Panc1 (cell line): ENCODE measurements at regions not wholly inside any gene's neighbourhood (a gene's known extent, or its start where the extent isn't known, plus 50 kb on each side); places are given as distances from the start of the nearest gene placed in this dataset.

ENCODE experiments used
- ATAC-seq: fragments of 200-7000 bp; cut with Tn5 transposase; 2 replicates; pipeline ENCODE4 v1.9.1; 2020; ENCODE audit warnings: mild to moderate bottlenecking, moderate library complexity
- BruUV-seq: library from RNA; stranded (reverse); fragments of 400-500 nt; replicated peaks from 2 replicates; lab custom pipeline; 2021; lab: Mats Ljungman, UMichigan
- CTCF ChIA-PET: fragments of 300-600 bp; sonication (Branson Sonifier 250); formaldehyde crosslinking; loops from one replicate; lab custom pipeline; 2022; ENCODE audit warnings: antibody characterized with exemption; lab: Charles Lee
- POLR2A ChIA-PET: fragments of 300-600 bp; sonication (Branson Sonifier 250); formaldehyde crosslinking; loops from one replicate; lab custom pipeline; 2022; ENCODE audit warnings: antibody characterized with exemption; lab: Charles Lee
- DNase-seq: peaks from one replicate; pipeline ENCODE4 v3.0.0-alpha.2; 2010; ENCODE audit warnings: low read depth, low spot score
- H3K27ac ChIP-seq: 2 replicates; pipeline ENCODE4 v1.5.1; 2011; ENCODE audit warnings: mild to moderate bottlenecking, low read length, inconsistent platforms
- H3K27me3 ChIP-seq: fragments of 200-500 bp; sonication (Bioruptor generic); 2 replicates; pipeline ENCODE4 v1.6.0; 2014; ENCODE audit warnings: low read length, inconsistent platforms; ENCODE audit not compliant: control insufficient read depth, insufficient read depth
- H3K36me3 ChIP-seq: fragments of 200-500 bp; sonication (Bioruptor generic); 2 replicates; pipeline ENCODE4 v1.5.1; 2014; ENCODE audit warnings: inconsistent platforms, mild to moderate bottlenecking, low read length, moderate library complexity; ENCODE audit not compliant: control insufficient read depth, insufficient read depth
- H3K4me1 ChIP-seq: 2 replicates; pipeline ENCODE4 v1.5.1; 2011; ENCODE audit warnings: inconsistent platforms, mild to moderate bottlenecking, low read length, moderate library complexity; ENCODE audit not compliant: control insufficient read depth, insufficient read depth
- H3K4me3 ChIP-seq, 2 experiments: 2 replicates each; pipeline ENCODE4 v1.5.1; 2011 to 2012; ENCODE audit warnings: low read depth in 2 of 2, low read length in 2 of 2, mild to moderate bottlenecking in 2 of 2, inconsistent platforms in 1 of 2, moderate library complexity in 1 of 2
- H3K9me3 ChIP-seq: fragments of 200-500 bp; sonication (Bioruptor generic); 2 replicates; pipeline ENCODE4 v1.5.1; 2014; ENCODE audit warnings: low read depth, mild to moderate bottlenecking, inconsistent platforms, low read length, moderate library complexity; ENCODE audit not compliant: control insufficient read depth, insufficient read depth
- POLR2AphosphoS5 ChIP-seq: IDR thresholded peaks from 2 replicates; pipeline ENCODE4 v1.6.1; 2012; ENCODE audit warnings: mild to moderate bottlenecking, low read depth, low read length, moderate library complexity
- SIN3A ChIP-seq: IDR thresholded peaks from 2 replicates; pipeline ENCODE4 v1.6.1; 2012; ENCODE audit warnings: low read depth, mild to moderate bottlenecking, low read length, moderate library complexity, borderline replicate concordance; ENCODE audit not compliant: insufficient read depth
- TCF7L2 ChIP-seq: IDR thresholded peaks from 2 replicates; pipeline ENCODE4 v1.6.1; 2011; ENCODE audit warnings: mild to moderate bottlenecking, low read depth, low read length, inconsistent platforms
- in situ Hi-C: cut with HindIII; loops from 2 replicates; pipeline ENCODE4 v1.10.0; 2016; ENCODE audit warnings: low sequenced_read_pairs, low pct_unique_long_range_greater_than_20kb
- intact Hi-C: fragments of 100-400 bp; cut with micrococcal nuclease; formaldehyde crosslinking; loops from one replicate; pipeline ENCODE4 v1.10.0; 2022; ENCODE audit not compliant: unreplicated experiment
- TF ChIP-seq, protein P1 (sequence below): fragments of 450-650 bp; IDR thresholded peaks from 2 replicates; pipeline ENCODE4 v1.5.1; 2017; ENCODE audit warnings: mild to moderate bottlenecking
- TF ChIP-seq, protein P2 (sequence below), 2 experiments: IDR thresholded peaks; 2 replicates each; pipeline ENCODE4 v1.6.1; 2011 to 2012; ENCODE audit warnings: low read depth in 2 of 2, control low read depth in 1 of 2, low read length in 1 of 2, mild to moderate bottlenecking in 1 of 2, moderate library complexity in 1 of 2; ENCODE audit not compliant: insufficient read depth in 1 of 2

DNA sequence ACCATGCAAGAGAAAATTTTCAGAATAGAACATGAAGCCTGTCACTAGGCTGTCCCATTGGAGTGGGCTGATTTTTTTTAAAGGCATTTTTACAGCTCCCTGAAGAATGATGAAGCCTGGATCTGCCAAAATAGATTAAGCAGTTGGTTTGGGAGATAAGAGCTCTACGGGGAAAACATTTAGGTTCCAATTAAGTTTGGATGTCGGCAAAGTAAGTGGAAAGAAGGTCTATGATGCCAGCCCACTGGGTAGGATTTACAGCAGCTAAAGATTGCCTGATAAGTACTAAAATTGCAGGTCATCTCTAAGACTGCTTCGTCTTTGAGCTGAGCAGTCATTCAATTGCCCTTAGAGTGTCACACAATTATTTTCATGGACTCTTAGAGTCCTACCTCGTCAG lies 939.2 kb upstream of the CELF2 start:
- no peaks in the 10 kb centered on the region for H3K4me1 ChIP-seq
- H3K27ac ChIP-seq, result no peak overlapping the region
- no TSS peak for BruUV-seq
- CTCF ChIA-PET, result no interaction called here
- ATAC-seq (no peak), DNase-seq (no peak)
- TF ChIP-seq, protein P1, sequence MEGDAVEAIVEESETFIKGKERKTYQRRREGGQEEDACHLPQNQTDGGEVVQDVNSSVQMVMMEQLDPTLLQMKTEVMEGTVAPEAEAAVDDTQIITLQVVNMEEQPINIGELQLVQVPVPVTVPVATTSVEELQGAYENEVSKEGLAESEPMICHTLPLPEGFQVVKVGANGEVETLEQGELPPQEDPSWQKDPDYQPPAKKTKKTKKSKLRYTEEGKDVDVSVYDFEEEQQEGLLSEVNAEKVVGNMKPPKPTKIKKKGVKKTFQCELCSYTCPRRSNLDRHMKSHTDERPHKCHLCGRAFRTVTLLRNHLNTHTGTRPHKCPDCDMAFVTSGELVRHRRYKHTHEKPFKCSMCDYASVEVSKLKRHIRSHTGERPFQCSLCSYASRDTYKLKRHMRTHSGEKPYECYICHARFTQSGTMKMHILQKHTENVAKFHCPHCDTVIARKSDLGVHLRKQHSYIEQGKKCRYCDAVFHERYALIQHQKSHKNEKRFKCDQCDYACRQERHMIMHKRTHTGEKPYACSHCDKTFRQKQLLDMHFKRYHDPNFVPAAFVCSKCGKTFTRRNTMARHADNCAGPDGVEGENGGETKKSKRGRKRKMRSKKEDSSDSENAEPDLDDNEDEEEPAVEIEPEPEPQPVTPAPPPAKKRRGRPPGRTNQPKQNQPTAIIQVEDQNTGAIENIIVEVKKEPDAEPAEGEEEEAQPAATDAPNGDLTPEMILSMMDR, result no peak
- TF ChIP-seq TCF7L2 (no peak), POLR2AphosphoS5 (no peak), SIN3A (no peak)
- TF ChIP-seq, protein P2, sequence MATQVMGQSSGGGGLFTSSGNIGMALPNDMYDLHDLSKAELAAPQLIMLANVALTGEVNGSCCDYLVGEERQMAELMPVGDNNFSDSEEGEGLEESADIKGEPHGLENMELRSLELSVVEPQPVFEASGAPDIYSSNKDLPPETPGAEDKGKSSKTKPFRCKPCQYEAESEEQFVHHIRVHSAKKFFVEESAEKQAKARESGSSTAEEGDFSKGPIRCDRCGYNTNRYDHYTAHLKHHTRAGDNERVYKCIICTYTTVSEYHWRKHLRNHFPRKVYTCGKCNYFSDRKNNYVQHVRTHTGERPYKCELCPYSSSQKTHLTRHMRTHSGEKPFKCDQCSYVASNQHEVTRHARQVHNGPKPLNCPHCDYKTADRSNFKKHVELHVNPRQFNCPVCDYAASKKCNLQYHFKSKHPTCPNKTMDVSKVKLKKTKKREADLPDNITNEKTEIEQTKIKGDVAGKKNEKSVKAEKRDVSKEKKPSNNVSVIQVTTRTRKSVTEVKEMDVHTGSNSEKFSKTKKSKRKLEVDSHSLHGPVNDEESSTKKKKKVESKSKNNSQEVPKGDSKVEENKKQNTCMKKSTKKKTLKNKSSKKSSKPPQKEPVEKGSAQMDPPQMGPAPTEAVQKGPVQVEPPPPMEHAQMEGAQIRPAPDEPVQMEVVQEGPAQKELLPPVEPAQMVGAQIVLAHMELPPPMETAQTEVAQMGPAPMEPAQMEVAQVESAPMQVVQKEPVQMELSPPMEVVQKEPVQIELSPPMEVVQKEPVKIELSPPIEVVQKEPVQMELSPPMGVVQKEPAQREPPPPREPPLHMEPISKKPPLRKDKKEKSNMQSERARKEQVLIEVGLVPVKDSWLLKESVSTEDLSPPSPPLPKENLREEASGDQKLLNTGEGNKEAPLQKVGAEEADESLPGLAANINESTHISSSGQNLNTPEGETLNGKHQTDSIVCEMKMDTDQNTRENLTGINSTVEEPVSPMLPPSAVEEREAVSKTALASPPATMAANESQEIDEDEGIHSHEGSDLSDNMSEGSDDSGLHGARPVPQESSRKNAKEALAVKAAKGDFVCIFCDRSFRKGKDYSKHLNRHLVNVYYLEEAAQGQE (IDR thresholded peaks at IDR 0.05; ENCODE audit: insufficient read depth in 1 of 2, low read depth in 2 of 2, low read length in 1 of 2), result no peak
- intact Hi-C loops, result no loop called here
- in situ Hi-C loops, result no loop called here
- no peak overlapping the region for H3K4me3 ChIP-seq
- no peaks in the 10 kb centered on the region for H3K27me3 ChIP-seq
- POLR2A ChIA-PET, result no interaction called here
- H3K36me3 ChIP-seq, result no peaks in the 10 kb centered on the region
- H3K9me3 ChIP-seq, result no peaks in the 10 kb centered on the region

DNA sequence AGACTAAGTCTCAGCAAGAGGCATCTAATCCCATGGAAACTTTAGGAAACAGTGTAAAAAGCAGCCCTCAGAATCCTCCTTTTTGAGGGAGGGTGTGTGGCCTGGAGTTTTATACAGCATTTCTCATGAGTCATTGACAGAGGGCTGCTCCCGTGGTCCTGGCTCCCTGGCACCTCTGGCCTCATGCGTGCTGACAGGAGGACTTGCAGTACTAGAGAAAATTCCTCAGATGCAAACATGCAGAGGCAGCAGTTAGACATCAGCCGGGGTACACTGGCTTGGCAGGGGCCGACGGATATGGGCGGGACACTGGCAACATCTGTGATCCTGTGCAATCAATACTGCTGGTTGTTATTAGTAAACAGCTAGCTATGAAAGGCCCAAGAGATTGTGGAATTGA lies 925.1 kb upstream of the CELF2 start:
- in situ Hi-C loops, result no loop called here
- intact Hi-C loops, result no loop called here
- DNase-seq (no peak), ATAC-seq (no peak)
- POLR2A ChIA-PET, result no interaction called here
- CTCF ChIA-PET, result no interaction called here
- TF ChIP-seq TCF7L2, result no peak
- no peak for TF ChIP-seq SIN3A
- TF ChIP-seq, protein P2 (IDR thresholded peaks at IDR 0.05; ENCODE audit: insufficient read depth in 1 of 2, low read depth in 2 of 2, low read length in 1 of 2), result no peak
- TF ChIP-seq POLR2AphosphoS5, result no peak
- TF ChIP-seq, protein P1, result no peak
- Histone ChIP-seq H3K4me3 (no peak overlapping the region), H3K27ac (no peak overlapping the region), H3K9me3 (no peaks in the 10 kb centered on the region), H3K4me1 (no peaks in the 10 kb centered on the region), H3K36me3 (no peaks in the 10 kb centered on the region), H3K27me3 (no peaks in the 10 kb centered on the region)
- no TSS peak for BruUV-seq
